ENCODE measurements at regions not wholly inside any gene's neighbourhood (a gene's known extent, or its start where the extent isn't known, plus 50 kb on each side); places are given as distances from the start of the nearest gene placed in this dataset.

- no peak overlapping the region for H3K27ac Mint-ChIP-seq
- TF ChIP-seq SP1 (CRISPR knock-in tag; conservative IDR thresholded peaks at IDR 0.05) (no peak), NFYB (CRISPR knock-in tag; conservative IDR thresholded peaks at IDR 0.05; ENCODE audit: low read depth) (no peak), ZBTB43 (CRISPR knock-in tag; IDR thresholded peaks at IDR 0.05) (no peak), FOXP4 (CRISPR knock-in tag; IDR thresholded peaks at IDR 0.05) (no peak), PRRX2 (CRISPR knock-in tag; IDR thresholded peaks at IDR 0.05) (no peak), EMX1 (CRISPR knock-in tag; IDR thresholded peaks at IDR 0.05) (no peak), CTCF (IDR thresholded peaks at IDR 0.05) (no peak), NFE2L1 (CRISPR knock-in tag; IDR thresholded peaks at IDR 0.05) (no peak), ETV6 (CRISPR knock-in tag; IDR thresholded peaks at IDR 0.05) (no peak), E2F4 (CRISPR knock-in tag; IDR thresholded peaks at IDR 0.05; ENCODE audit: borderline replicate concordance, low read depth) (no peak), HMGXB4 (CRISPR knock-in tag; IDR thresholded peaks at IDR 0.05) (no peak), ZNF512 (CRISPR knock-in tag; IDR thresholded peaks at IDR 0.05; ENCODE audit: borderline replicate concordance) (no peak), PREB (CRISPR knock-in tag; IDR thresholded peaks at IDR 0.05; ENCODE audit: borderline replicate concordance) (no peak), ATF6 (CRISPR knock-in tag; IDR thresholded peaks at IDR 0.05) (no peak), GTF2I (CRISPR knock-in tag; conservative IDR thresholded peaks at IDR 0.05) (no peak), MAX (CRISPR knock-in tag; IDR thresholded peaks at IDR 0.05) (no peak), ZNF396 (CRISPR knock-in tag; IDR thresholded peaks at IDR 0.05; ENCODE audit: borderline replicate concordance) (no peak), ERG (CRISPR knock-in tag; IDR thresholded peaks at IDR 0.05) (no peak), NR3C1 (CRISPR knock-in tag; conservative IDR thresholded peaks at IDR 0.05; ENCODE audit: low read depth) (no peak), ZNF219 (CRISPR knock-in tag; IDR thresholded peaks at IDR 0.05; ENCODE audit: borderline replicate concordance) (no peak)
- H3K36me3 Mint-ChIP-seq = no peaks in the 10 kb centered on the region
- ChIA-PET CTCF (no interaction called here), POLR2A (no interaction called here)
- no peaks in the 10 kb centered on the region for H3K27me3 Mint-ChIP-seq (ENCODE audit: low read depth)
- no peak overlapping the region for H3K4me3 Mint-ChIP-seq
- H3K9me3 Mint-ChIP-seq = peaks cover 7% of the 10 kb centered on the region
- DNase-seq (ENCODE audit: low spot score) = no peak
- ATAC-seq = no peak
- peaks cover 9% of the 10 kb centered on the region for H3K4me1 Mint-ChIP-seq
Observed at GRCh38 chr1:244241438-244241837, 190.4 kb downstream of the ZBTB18 start.
